ENCODE measurements at regions not wholly inside any gene's neighbourhood (a gene's known extent, or its start where the extent isn't known, plus 50 kb on each side); places are given as distances from the start of the nearest gene placed in this dataset.

GRCh38 chr2:225994748-225995405 lies 595.4 kb downstream of the NYAP2 start:
- H3K36me3 ChIP-seq, result no peaks in the 10 kb centered on the region
- no peak for TF ChIP-seq POLR2A (IDR thresholded peaks at IDR 0.05)
- TF ChIP-seq CTCF (IDR thresholded peaks at IDR 0.05), result no peak
- TF ChIP-seq POLR2AphosphoS5 (IDR thresholded peaks at IDR 0.05), result no peak
- intact Hi-C loops (cut with DNase I), result no loop called here
- no peaks in the 10 kb centered on the region for H3K27me3 ChIP-seq (replicated peaks; ENCODE audit: insufficient read depth)
- no peaks in the 10 kb centered on the region for H3K9me3 ChIP-seq
- H3K4me1 ChIP-seq (replicated peaks), result no peaks in the 10 kb centered on the region
- DNase-seq (ENCODE audit: low spot score), result no peak
- 90% methylated on average over 3 of the region's 3 CpGs for WGBS
- no peak overlapping the region for H3K27ac ChIP-seq
- no peak overlapping the region for H3K4me3 ChIP-seq

GRCh38 chr2:225993430-225993829 lies 593.9 kb downstream of the NYAP2 start:
- Histone ChIP-seq H3K9me3 (no peaks in the 10 kb centered on the region), H3K4me3 (no peak overlapping the region), H3K36me3 (no peaks in the 10 kb centered on the region), H3K27me3 (replicated peaks; ENCODE audit: insufficient read depth) (no peaks in the 10 kb centered on the region), H3K27ac (no peak overlapping the region), H3K4me1 (replicated peaks) (no peaks in the 10 kb centered on the region)
- no peak for DNase-seq (ENCODE audit: low spot score)
- intact Hi-C loops (cut with DNase I), result no loop called here
- 83% methylated on average over 2 of the region's 2 CpGs for WGBS
- TF ChIP-seq POLR2AphosphoS5 (IDR thresholded peaks at IDR 0.05), result no peak
- TF ChIP-seq POLR2A (IDR thresholded peaks at IDR 0.05), result no peak
- TF ChIP-seq CTCF (IDR thresholded peaks at IDR 0.05), result no peak

- H3K4me1 ChIP-seq (replicated peaks), result no peaks in the 10 kb centered on the region
- H3K36me3 ChIP-seq, result no peaks in the 10 kb centered on the region
- TF ChIP-seq POLR2AphosphoS5 (IDR thresholded peaks at IDR 0.05) (no peak), POLR2A (IDR thresholded peaks at IDR 0.05) (no peak), CTCF (IDR thresholded peaks at IDR 0.05) (no peak)
- intact Hi-C loops (cut with DNase I), result no loop called here
- H3K27me3 ChIP-seq (replicated peaks; ENCODE audit: insufficient read depth), result no peaks in the 10 kb centered on the region
- no peaks in the 10 kb centered on the region for H3K9me3 ChIP-seq
- DNase-seq (ENCODE audit: low spot score), result no peak
- WGBS, result 77% methylated on average over 4 of the region's 4 CpGs
- H3K27ac ChIP-seq, result no peak overlapping the region
- H3K4me3 ChIP-seq, result no peak overlapping the region
Observed at GRCh38 chr2:225989809-225990208, 590.3 kb downstream of the NYAP2 start.

GRCh38 chr2:225980372-225980771 lies 580.9 kb downstream of the NYAP2 start:
- TF ChIP-seq POLR2AphosphoS5 (IDR thresholded peaks at IDR 0.05) (no peak), POLR2A (IDR thresholded peaks at IDR 0.05) (no peak), CTCF (IDR thresholded peaks at IDR 0.05) (no peak)
- Histone ChIP-seq H3K27ac (no peak overlapping the region), H3K36me3 (no peaks in the 10 kb centered on the region), H3K9me3 (no peaks in the 10 kb centered on the region), H3K4me3 (no peak overlapping the region), H3K27me3 (replicated peaks; ENCODE audit: insufficient read depth) (no peaks in the 10 kb centered on the region), H3K4me1 (replicated peaks) (no peaks in the 10 kb centered on the region)
- 95% methylated on average over 7 of the region's 7 CpGs for WGBS
- intact Hi-C loops (cut with DNase I), result no loop called here
- DNase-seq (ENCODE audit: low spot score), result no peak

- intact Hi-C loops (cut with DNase I), result no loop called here
- Histone ChIP-seq H3K27me3 (replicated peaks; ENCODE audit: insufficient read depth) (no peaks in the 10 kb centered on the region), H3K4me1 (replicated peaks) (no peaks in the 10 kb centered on the region), H3K36me3 (no peaks in the 10 kb centered on the region), H3K4me3 (no peak overlapping the region), H3K27ac (no peak overlapping the region), H3K9me3 (no peaks in the 10 kb centered on the region)
- no peak for DNase-seq (ENCODE audit: low spot score)
- WGBS, result 85% methylated on average over 3 of the region's 3 CpGs
- TF ChIP-seq CTCF (IDR thresholded peaks at IDR 0.05) (no peak), POLR2A (IDR thresholded peaks at IDR 0.05) (no peak), POLR2AphosphoS5 (IDR thresholded peaks at IDR 0.05) (no peak)
Observed at GRCh38 chr2:225971433-225971832, 571.9 kb downstream of the NYAP2 start.
